ENCODE measurements at regions not wholly inside any gene's neighbourhood (a gene's known extent, or its start where the extent isn't known, plus 50 kb on each side); places are given as distances from the start of the nearest gene placed in this dataset.

- Histone ChIP-seq H3K79me2 (ENCODE audit: control insufficient read depth, insufficient read depth, low read length) (no peaks in the 10 kb centered on the region), H2AFZ (ENCODE audit: low read depth, low read length) (no peak overlapping the region), H3K4me3 (no peak overlapping the region), H3K9me3 (replicated peaks; ENCODE audit: control insufficient read depth, insufficient read depth, low read depth, low read length) (no peaks in the 10 kb centered on the region), H3K27ac (ENCODE audit: extremely low read depth, low read depth, low read length) (no peak overlapping the region), H3K4me2 (ENCODE audit: insufficient read depth, low read length) (peak overlapping the region; percentile 28; the same call in 1 of the 2 replicates), H3K27me3 (ENCODE audit: control insufficient read depth in 2 of 2, insufficient read depth in 2 of 2, low read length in 2 of 2) (peaks cover 5 to 55% of the 10 kb centered on the region in 2 experiments; a peak in 4 of 5 replicates), H4K20me1 (replicated peaks; ENCODE audit: control insufficient read depth, insufficient read depth, low read length) (peaks cover 5% of the 10 kb centered on the region), H3K4me1 (replicated peaks in 1 of 2; ENCODE audit: control insufficient read depth in 2 of 2, insufficient read depth in 2 of 2, low read length in 2 of 2) (peaks cover 0 to 3% of the 10 kb centered on the region in 2 experiments; a peak in 3 of 5 replicates), H3K9me1 (ENCODE audit: control insufficient read depth, insufficient read depth, low read length) (no peaks in the 10 kb centered on the region), H3K36me3 (ENCODE audit: control insufficient read depth, insufficient read depth, low read length) (no peaks in the 10 kb centered on the region), H3K9ac (ENCODE audit: insufficient read depth in 1 of 2, low read depth in 2 of 2, low read length in 2 of 2) (no peak overlapping the region)
- BruUV-seq (replicated peaks): no TSS peak
- DNase-seq (ENCODE audit: extremely low read depth in 1 of 4, low spot score in 3 of 4): peak in 1 of 4 experiments; percentile 35
- in situ Hi-C loops (cut with MboI) (no loop called here), intact Hi-C loops (cut with micrococcal nuclease) (no loop called here)
- no peak for FAIRE-seq
- ChIA-PET POLR2A (no interaction called here), CTCF (ENCODE audit: low intra/inter-chr PET ratio) (no interaction called here)
- WGBS (ENCODE audit: insufficient coverage, low coverage, missing lambda C conversion rate): 3% methylated on average over 3 of the region's 3 CpGs
- no peak for ATAC-seq
- no peak for TF ChIP-seq CHAMP1 (IDR thresholded peaks at IDR 0.05)
- TF ChIP-seq ZBTB49 (CRISPR knock-in tag; IDR thresholded peaks at IDR 0.05; ENCODE audit: borderline replicate concordance): no peak
- peak; percentile 81 for TF ChIP-seq ZFP36 (IDR thresholded peaks at IDR 0.05; ENCODE audit: low read depth, low read length, partially characterized antibody)
- no peak for TF ChIP-seq HDGF (IDR thresholded peaks at IDR 0.05)
- 0 out of 2 replicates have a peak, but pooled peaks have one; percentile 4 for TF ChIP-seq CBFA2T3 (IDR thresholded peaks at IDR 0.05)
- no peak; the same call in 1 of the 2 replicates for TF ChIP-seq TAL1 (IDR thresholded peaks at IDR 0.05)
- no peak for TF ChIP-seq CREB3L1 (IDR thresholded peaks at IDR 0.05; ENCODE audit: borderline replicate concordance, low read depth)
- no peak for TF ChIP-seq ASH1L (IDR thresholded peaks at IDR 0.05; ENCODE audit: borderline replicate concordance, low read depth, partially characterized antibody)
- peak; percentile 41; the same call in 1 of the 2 replicates for TF ChIP-seq ESRRA (IDR thresholded peaks at IDR 0.05; ENCODE audit: borderline replicate concordance, low read depth)
- TF ChIP-seq ZNF354B (CRISPR knock-in tag; IDR thresholded peaks at IDR 0.05): no peak
- TF ChIP-seq UBTF (IDR thresholded peaks at IDR 0.05; ENCODE audit: borderline replicate concordance in 1 of 2, low read depth in 2 of 2, low read length in 2 of 2): no peak
- no peak for TF ChIP-seq PRPF4 (IDR thresholded peaks at IDR 0.05; ENCODE audit: insufficient read depth, low read depth, low read length, poor library complexity, severe bottlenecking)
- TF ChIP-seq ZNF79 (CRISPR knock-in tag; IDR thresholded peaks at IDR 0.05; ENCODE audit: low read depth): no peak
Measured at GRCh38 chr10:71038091-71038633, 149.8 kb upstream of the PCBD1 start.

All from K562 (cell line).